ENCODE measurements at regions not wholly inside any gene's neighbourhood (a gene's known extent, or its start where the extent isn't known, plus 50 kb on each side); places are given as distances from the start of the nearest gene placed in this dataset.

GRCh38 chr4:33996075-33996718, 2248.1 kb downstream of the ARAP2 start (continued):
- no peak for TF ChIP-seq CHD7 (IDR thresholded peaks at IDR 0.05; ENCODE audit: insufficient replicate concordance, low read length)
- TF ChIP-seq FOSL1 (IDR thresholded peaks at IDR 0.05; ENCODE audit: insufficient read depth, low read depth, low read length): no peak
- TF ChIP-seq NANOG (IDR thresholded peaks at IDR 0.05; ENCODE audit: insufficient read depth, low read depth, low read length, poor library complexity, severe bottlenecking): no peak
- no peak for TF ChIP-seq HDAC6 (IDR thresholded peaks at IDR 0.05; ENCODE audit: low read depth, low read length)
- TF ChIP-seq POLR2AphosphoS5 (IDR thresholded peaks at IDR 0.05; ENCODE audit: low read depth, low read length): no peak
- TF ChIP-seq CBX8 (IDR thresholded peaks at IDR 0.05; ENCODE audit: borderline replicate concordance, low read depth, low read length): no peak
- TF ChIP-seq SRF (IDR thresholded peaks at IDR 0.05; ENCODE audit: low read depth, low read length): no peak
- no peak for TF ChIP-seq TEAD4 (IDR thresholded peaks at IDR 0.05; ENCODE audit: low read depth, low read length)
- no peak for TF ChIP-seq KDM5A (IDR thresholded peaks at IDR 0.05; ENCODE audit: low read length)
- no peak for TF ChIP-seq SP4 (IDR thresholded peaks at IDR 0.05; ENCODE audit: low read length)
- TF ChIP-seq BRCA1 (IDR thresholded peaks at IDR 0.05; ENCODE audit: low read depth, low read length): no peak
- no peak for TF ChIP-seq CEBPB (IDR thresholded peaks at IDR 0.05; ENCODE audit: low read depth, low read length)
